NK-92 treated with Interleukin-12 subunit alpha and Interleukin-12 subunit beta, amount 100 ng/mL, for 24 hours (cell line): ENCODE measurements at regions not wholly inside any gene's neighbourhood (a gene's known extent, or its start where the extent isn't known, plus 50 kb on each side); places are given as distances from the start of the nearest gene placed in this dataset.
"Not testable (repeated sequence)": the region's sequence is repeated elsewhere in the genome, so short reads cannot be mapped to it uniquely, and the experiment has no call there.

Source experiments
- DNase-seq: peaks from one replicate; lab custom pipeline; 2025; lab: John Stamatoyannopoulos, UW

- no peak for DNase-seq
Observed at GRCh38 chr10:2891073-2891769, 176.1 kb upstream of the PFKP start.

- DNase-seq: no peak
Observed at GRCh38 chr10:2890093-2890492, 177.3 kb upstream of the PFKP start.

GRCh38 chr10:2888403-2889004 lies 178.8 kb upstream of the PFKP start:
- no peak for DNase-seq

GRCh38 chr10:2887391-2888070 lies 179.8 kb upstream of the PFKP start:
- no peak for DNase-seq

DNA sequence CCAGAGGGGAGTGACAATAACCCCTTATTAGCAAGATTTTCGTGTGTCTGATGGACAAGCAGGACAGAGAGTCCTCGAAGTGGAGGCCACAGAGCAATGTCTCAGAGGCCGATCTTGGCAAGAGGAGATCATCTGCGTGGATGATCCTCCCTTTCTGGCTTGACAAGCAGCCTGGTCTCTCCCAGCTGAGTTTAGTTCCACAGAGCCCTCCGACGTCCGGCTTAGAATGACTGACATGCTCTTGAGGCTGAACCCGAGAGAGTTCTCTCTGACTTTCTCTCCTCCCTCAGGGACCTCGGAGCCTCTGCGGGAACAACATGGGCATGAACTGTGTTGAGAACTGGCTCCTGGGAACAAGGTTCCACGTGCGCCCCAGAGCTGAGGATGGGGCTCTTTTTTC lies 180.7 kb upstream of the PFKP start:
- DNase-seq: no peak

GRCh38 chr10:2885288-2886278 lies 181.8 kb upstream of the PFKP start:
- DNase-seq: no peak

- DNase-seq: not testable (repeated sequence)
Observed at GRCh38 chr10:2883983-2884540, 183.3 kb upstream of the PFKP start.

- no peak for DNase-seq
Observed at GRCh38 chr10:2883238-2883637, 184.1 kb upstream of the PFKP start.

DNA sequence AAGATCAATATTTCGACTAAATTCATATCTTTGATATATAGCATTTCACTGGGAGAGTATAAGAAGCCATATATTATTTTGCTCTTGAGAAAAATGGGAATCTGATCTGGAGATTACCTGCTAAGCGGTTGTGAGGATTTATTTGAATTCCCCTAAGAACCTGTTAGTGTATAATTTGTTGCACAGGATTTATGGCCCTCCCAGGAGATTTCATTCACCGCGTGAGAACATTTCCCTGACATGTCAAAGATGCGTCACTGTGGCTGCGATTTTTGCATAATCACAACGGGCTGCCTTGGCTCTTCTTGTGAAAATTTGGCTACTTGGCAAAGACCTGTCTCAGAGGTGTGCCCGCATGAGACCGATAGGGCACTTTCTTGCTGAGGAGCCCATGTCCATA lies 184.7 kb upstream of the PFKP start:
- DNase-seq: no peak

- no peak for DNase-seq
Observed at GRCh38 chr10:2881720-2882620, 185.4 kb upstream of the PFKP start.

- not testable (repeated sequence) for DNase-seq
Observed at GRCh38 chr10:2880050-2880449, 187.3 kb upstream of the PFKP start.

DNA sequence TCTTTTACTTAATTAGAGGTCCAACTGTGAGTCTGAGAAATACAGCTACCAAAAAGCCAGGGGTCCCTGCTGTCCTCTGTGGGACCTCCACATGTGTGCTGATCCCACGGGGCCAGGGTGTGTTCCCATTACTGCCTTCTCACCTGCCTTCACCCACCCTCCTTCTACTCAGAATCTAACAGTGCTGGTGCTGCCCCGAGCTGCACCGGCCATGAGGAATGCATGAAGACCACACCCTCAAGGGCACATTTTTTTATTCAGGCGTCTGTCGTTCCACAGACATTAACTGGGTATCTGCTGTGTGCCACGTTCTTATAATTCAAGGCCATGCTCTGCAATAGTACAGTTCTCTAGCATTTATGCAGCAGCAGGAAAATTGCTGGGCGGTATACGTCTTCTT lies 188.5 kb upstream of the PFKP start:
- no peak for DNase-seq

- no peak for DNase-seq
Observed at GRCh38 chr10:2876032-2876431, 191.3 kb upstream of the PFKP start.

DNA sequence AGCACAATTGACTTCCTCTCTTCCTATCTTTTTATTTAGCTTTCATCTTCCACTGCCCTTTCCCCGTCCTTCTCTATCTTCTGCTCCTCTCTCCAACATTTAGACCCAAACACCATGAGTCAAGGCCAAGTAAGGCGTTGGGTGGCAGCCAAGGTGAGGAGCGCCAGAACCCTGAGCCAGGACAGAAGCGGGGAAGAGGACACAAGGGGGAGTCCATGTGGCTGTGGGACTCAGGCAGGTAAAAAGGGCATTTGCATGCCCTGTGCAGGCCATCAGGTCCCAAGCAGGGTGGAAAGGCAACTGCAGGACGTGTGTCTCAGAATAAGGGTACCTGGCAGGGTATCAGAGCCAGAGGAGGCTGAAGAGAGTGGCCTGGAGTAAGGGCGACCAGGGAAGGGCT lies 192.4 kb upstream of the PFKP start:
- DNase-seq: no peak

DNA sequence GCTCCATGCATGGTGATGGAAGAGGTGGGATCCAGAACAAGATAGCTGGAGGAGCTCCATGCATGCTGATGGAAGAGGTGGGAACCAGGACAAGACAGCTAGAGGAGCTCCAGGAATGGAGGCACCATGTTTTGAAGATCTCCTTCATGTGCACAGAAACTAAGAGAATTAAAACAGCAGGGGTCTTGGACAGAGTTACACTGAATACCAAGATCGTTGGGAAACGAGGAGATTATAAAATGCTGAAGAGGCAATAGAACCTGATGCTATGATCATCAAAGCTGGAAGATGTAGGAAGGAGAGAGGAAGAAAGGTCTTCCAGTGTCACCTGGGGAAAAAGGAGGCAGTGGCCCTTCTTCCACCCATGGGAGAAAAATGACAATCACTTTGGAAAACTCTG lies 193.6 kb upstream of the PFKP start:
- DNase-seq: no peak

DNA sequence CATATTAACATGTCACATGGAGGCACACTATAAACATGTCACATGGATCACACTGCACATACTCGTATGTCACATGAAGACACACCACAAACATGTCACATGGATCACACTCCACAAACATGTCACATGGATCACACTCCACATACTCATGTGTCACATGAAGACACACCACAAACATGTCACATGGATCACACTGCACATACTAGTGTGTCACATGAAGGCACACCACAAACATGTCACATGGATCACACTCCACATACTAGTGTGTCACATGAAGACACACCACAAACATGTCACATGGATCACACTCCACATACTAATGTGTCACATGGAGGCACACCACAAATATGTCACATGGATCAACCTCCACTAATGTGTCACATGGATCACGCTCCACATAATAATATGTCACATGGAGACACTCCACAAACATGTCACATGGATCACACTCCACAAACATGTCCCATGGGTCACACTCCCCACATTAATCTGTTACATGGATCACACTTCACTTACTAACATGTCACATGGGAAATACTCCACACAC lies 195.6 kb upstream of the PFKP start:
- no peak for DNase-seq

GRCh38 chr10:2870654-2871053 lies 196.7 kb upstream of the PFKP start:
- DNase-seq: no peak

GRCh38 chr10:2867788-2868299 lies 199.5 kb upstream of the PFKP start:
- DNase-seq: no peak

- no peak for DNase-seq
Observed at GRCh38 chr10:2866569-2866968, 200.8 kb upstream of the PFKP start.

DNA sequence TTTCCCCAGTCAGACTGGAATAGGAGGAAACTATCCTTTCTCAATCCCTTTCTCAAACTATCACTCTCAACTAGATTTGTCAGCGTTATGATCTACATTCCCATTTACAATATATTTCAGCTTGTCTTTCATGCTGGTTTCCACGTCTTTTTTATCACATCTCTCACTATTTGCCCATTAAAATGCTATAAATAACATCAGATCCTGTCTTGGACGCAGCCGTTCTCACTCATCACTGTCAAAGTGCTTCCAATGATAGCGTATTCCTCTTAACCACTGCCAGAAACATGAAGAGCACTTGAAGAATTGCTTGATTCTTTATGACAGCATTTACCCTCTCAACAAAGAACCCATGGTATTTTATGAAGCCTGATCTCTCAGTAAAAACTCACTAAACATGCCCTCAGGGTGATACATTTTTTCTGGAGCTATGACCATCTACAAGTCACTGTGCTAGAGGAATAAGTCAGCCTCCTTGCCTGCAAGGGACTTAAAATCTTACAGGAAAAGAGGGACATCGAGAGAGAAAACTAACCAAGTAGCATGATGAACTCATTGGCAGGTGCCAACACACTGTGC lies 205.6 kb upstream of the PFKP start:
- DNase-seq: no peak
